CD4-positive, alpha-beta T cell treated with Interleukin-21 for 1 hour (primary cell): ENCODE measurements at regions not wholly inside any gene's neighbourhood (a gene's known extent, or its start where the extent isn't known, plus 50 kb on each side); places are given as distances from the start of the nearest gene placed in this dataset.
"Not testable (repeated sequence)": the region's sequence is repeated elsewhere in the genome, so short reads cannot be mapped to it uniquely, and the experiment has no call there.

Source experiments
- DNase-seq: peaks from one replicate; pipeline ENCODE4 v3.0.0-alpha.2; 2020

DNA sequence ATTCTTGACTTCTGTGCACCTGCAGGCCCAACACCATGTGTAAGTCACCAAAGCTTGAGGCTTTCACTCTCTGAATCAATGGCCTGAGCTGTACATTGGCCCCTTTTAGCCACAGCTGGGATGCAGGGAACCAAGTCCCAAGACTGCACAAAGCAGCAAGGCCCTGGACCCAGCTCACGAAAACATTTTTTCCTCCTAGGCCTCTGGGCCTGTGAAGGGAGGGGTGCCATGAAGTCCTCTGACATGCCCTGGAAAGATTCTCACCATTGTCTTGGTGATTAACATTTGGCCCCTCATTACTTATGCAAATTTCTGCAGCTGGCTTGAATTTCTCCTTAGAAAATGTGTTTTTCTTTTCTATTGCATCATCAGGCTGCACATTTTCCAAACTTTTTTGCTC lies 398.6 kb downstream of the DMRTA1 start:
- DNase-seq: not testable (repeated sequence)

GRCh38 chr9:22855980-22856379 lies 409.4 kb downstream of the DMRTA1 start:
- DNase-seq: no peak

GRCh38 chr9:22857316-22857715 lies 410.7 kb downstream of the DMRTA1 start:
- DNase-seq: no peak

DNA sequence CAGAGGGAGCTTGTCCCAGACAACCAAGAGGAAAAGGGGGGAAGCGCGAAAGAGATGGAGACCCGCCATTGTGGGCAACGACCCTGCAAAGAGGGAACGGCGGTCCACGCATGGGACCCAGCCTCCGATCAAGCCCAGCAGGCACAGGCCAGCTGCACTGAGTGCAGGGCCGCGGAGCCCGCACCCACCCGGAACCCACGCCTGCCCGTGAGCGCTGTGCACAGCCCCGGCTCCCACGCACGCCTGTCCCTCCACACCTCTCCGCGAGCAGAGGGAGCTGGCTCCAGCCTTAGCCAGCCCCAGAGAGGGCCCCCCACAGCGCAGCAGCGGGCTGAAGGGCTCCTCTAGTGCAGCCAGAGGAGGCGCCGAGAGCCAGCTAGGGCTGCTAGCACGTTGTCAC lies 416.5 kb downstream of the DMRTA1 start:
- no peak for DNase-seq

DNA sequence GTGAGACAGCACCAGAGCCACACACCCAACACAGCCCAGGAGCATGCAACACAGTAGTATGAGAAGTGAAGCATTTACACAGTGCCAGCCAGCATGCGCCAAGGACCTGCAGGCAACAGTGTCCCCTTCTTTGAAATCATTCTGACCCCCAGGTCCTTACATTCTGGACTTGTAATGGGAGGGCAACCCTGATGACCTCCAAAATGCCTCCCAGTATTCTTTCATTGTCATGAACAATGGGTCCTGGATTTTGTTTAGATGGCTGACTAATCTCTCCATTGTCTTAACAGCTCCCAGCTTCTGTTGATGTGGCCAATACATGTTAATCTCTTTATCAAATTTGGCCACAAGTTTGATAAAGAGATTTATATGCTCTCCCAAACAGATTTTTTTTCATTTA lies 417.1 kb downstream of the DMRTA1 start:
- DNase-seq: no peak

- DNase-seq: no peak
Observed at GRCh38 chr9:22893196-22893843, 446.7 kb downstream of the DMRTA1 start.

DNA sequence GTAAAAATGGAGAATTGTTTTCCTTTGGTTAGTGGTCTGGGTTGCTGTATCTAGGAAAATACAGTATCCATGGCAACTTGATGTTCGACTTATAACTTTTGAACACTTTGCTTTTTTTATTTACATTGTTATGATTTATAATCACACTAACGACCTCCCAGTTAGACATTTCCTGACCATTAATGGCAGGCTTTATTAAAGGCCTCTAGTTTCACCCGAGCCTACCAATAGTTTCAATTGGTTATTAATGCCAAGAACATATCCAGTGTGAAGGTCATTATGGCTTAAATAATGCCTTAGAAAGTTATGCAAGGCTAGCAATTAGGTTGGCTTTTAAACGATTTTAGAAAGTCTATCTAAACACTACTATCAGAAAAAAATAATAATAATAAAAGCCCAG lies 452.0 kb downstream of the DMRTA1 start:
- no peak for DNase-seq

GRCh38 chr9:22911632-22912031 lies 465.0 kb downstream of the DMRTA1 start:
- no peak for DNase-seq

DNA sequence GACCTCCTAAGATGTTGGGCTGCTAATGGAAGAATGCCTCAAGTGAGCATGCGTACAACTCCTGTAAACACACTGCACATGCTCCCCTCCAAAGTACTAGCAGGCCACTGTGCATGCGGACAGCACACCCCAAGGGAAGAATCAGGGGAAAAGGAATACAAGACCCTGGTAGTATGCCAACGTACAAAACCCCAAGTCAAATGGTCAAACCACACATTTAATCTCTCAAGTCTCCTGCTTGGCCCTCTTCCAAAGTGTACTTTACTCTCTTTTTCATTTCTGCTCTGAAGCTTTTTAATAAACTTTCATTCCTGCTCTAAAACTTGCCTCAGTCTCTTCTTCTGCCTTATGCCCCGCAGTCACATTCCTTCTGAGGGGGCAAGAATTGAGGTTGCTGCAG lies 466.4 kb downstream of the DMRTA1 start:
- DNase-seq: no peak

GRCh38 chr9:22913518-22913917 lies 466.9 kb downstream of the DMRTA1 start:
- no peak for DNase-seq

- no peak for DNase-seq
Observed at GRCh38 chr9:22916148-22916547, 469.5 kb downstream of the DMRTA1 start.

GRCh38 chr9:22919423-22919822 lies 472.8 kb downstream of the DMRTA1 start:
- no peak for DNase-seq

GRCh38 chr9:22921742-22922141 lies 475.1 kb downstream of the DMRTA1 start:
- DNase-seq: no peak

- DNase-seq: no peak
Observed at GRCh38 chr9:22922222-22922621, 475.6 kb downstream of the DMRTA1 start.

- DNase-seq: no peak
Observed at GRCh38 chr9:22954550-22954949, 507.9 kb downstream of the DMRTA1 start.

DNA sequence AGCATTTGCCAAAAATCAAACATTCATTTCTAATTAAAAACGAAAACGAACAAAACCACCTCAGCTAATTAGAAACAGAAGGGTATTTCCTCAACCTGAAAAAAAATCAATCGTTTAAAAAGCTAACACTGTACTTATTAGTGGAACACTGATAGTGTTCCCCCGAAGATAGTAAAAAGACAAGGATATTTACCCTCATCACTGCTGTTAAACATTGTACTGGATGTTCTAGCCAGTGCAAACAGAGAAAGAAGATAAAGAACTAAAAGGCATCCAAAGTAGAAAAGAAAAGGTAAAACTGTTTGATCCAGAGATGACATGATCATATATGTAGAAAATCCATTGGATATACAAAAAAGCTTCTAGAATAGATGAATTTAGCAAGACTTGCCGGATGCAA lies 508.3 kb downstream of the DMRTA1 start:
- no peak for DNase-seq

DNA sequence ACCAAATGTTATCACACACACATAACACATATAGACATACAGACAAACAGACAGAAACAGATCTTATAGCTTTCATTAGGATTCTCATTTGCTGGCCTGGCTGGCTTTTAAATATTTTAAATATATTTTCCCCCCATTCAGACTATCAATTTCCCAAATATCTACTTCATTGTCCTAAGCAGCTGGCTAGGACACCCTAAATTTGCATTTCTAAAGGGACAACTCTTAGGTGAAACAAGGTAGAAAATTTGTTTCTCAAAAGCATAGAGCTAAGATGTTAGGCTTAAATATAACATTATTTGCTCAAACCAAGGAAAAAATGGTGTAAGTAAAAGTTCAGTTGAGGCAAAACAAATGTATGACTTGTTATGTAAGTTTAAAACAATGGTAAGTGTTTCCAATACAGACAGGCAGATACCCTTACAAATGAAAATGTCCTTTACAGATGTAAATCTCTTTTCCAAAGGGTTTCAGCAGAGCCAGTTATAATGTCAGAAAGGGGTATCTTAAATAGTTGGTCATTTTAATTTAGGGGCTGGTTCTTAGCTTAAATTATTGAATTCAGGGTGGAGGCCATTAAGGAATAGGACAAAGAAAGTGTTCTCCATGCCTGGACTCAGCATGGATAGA lies 522.8 kb downstream of the DMRTA1 start:
- DNase-seq: no peak

- no peak for DNase-seq
Observed at GRCh38 chr9:22970434-22970975, 523.9 kb downstream of the DMRTA1 start.

- DNase-seq: no peak
Observed at GRCh38 chr9:22975951-22976350, 529.3 kb downstream of the DMRTA1 start.

GRCh38 chr9:22976454-22976853 lies 529.8 kb downstream of the DMRTA1 start:
- no peak for DNase-seq

DNA sequence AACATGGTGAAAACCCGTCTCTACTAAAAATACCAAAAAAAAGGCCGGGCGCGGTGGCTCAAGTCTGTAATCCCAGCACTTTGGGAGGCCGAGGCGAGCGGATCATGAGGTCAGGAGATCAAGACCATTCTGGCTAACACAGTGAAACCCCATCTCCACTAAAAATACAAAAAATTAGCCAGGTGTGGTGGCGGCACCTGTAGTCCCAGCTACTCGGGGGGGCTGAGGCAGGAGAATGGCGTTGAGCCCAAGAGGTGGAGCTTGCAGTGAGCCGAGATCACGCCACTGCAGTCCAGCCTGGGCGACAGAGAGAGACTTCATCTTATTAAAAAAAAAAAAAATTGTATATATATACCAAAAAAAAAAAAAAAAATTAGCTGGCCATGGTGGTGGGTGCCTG lies 533.8 kb downstream of the DMRTA1 start:
- not testable (repeated sequence) for DNase-seq

GRCh38 chr9:22986556-22986955 lies 539.9 kb downstream of the DMRTA1 start:
- DNase-seq: no peak

DNA sequence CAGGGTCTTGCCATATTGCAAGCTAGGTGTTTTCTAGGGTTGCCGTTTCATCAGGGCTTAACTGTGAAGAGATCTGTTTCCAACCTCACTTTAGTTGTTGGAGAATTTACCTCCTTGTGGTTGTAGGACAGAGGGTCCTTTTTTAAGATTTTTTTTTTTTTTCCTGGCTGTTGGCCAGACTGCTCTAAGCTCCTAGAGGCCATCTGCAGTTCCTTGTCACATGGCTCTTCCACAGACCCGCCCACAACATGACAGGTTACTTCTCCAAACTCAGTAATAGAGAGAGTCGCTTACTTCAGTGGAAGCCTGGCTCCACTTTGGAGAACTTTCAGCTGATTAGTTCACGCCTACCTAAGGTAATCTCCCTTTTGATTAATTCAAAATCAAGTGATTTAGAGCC lies 543.7 kb downstream of the DMRTA1 start:
- DNase-seq: no peak

DNA sequence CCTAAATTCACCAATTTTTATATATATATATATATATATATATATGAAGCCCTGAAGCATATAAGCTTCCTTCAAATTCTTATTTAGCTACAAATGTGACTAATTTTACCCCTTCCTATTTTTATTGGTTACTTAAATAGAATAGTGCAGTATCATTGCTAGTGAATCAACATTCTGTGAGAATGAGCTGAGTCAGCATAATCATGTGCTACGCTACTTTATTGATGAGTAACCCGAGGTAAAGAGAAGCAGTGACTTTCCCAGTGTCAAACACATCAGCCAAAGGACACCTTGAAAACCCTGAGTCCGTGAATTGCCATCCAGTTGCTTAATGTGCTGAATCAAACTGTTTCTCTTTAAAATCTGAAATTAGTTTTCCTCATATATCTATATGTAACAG lies 546.2 kb downstream of the DMRTA1 start:
- no peak for DNase-seq

- DNase-seq: no peak
Observed at GRCh38 chr9:22997923-22998322, 551.3 kb downstream of the DMRTA1 start.
